ENCODE measurements at regions not wholly inside any gene's neighbourhood (a gene's known extent, or its start where the extent isn't known, plus 50 kb on each side); places are given as distances from the start of the nearest gene placed in this dataset.
A peak's percentile ranks its signal among the peaks of the same experiment; 100 is the strongest.

GRCh38 chr13:89052699-89053098, 1381.5 kb downstream of the SLITRK5 start:
- no peak overlapping the region for H3K4me2 ChIP-seq (ENCODE audit: low read depth, low read length, poor library complexity, severe bottlenecking)
- H3K27ac ChIP-seq (ENCODE audit: low read length) = no peak overlapping the region
- H3K9me3 ChIP-seq (ENCODE audit: low read length) = peaks cover 3% of the 10 kb centered on the region; the same call in 1 of the 2 replicates
- no peak for DNase-seq
- no peak overlapping the region for H3K9ac ChIP-seq (ENCODE audit: low read length)
- H3K36me3 ChIP-seq (ENCODE audit: insufficient read depth, low read length) = no peaks in the 10 kb centered on the region
- H3K9me2 ChIP-seq (replicated peaks; ENCODE audit: insufficient read depth, low read length) = no peaks in the 10 kb centered on the region
- H4K20me1 ChIP-seq (ENCODE audit: insufficient read depth, low read depth, low read length) = no peaks in the 10 kb centered on the region
- no peaks in the 10 kb centered on the region for H3K27me3 ChIP-seq (ENCODE audit: low read length)
- H3K4me3 ChIP-seq (ENCODE audit: low read length) = no peak overlapping the region
- H3K4me1 ChIP-seq (ENCODE audit: low read length) = no peaks in the 10 kb centered on the region
- peak overlapping the region; percentile 74; the same call in 1 of the 2 replicates for H2AFZ ChIP-seq (ENCODE audit: low read length)
- no peaks in the 10 kb centered on the region for H3K79me2 ChIP-seq (ENCODE audit: low read length)

- no peak for DNase-seq
- no peaks in the 10 kb centered on the region for H4K20me1 ChIP-seq (ENCODE audit: insufficient read depth, low read depth, low read length)
- no peaks in the 10 kb centered on the region for H3K27me3 ChIP-seq (ENCODE audit: low read length)
Measured at GRCh38 chr13:89053418-89053817, 1382.2 kb downstream of the SLITRK5 start.

GRCh38 chr13:89057274-89057673, 1386.1 kb downstream of the SLITRK5 start:
- Histone ChIP-seq H4K20me1 (ENCODE audit: insufficient read depth, low read depth, low read length) (no peaks in the 10 kb centered on the region), H3K27me3 (ENCODE audit: low read length) (no peaks in the 10 kb centered on the region), H3K79me2 (ENCODE audit: low read length) (no peaks in the 10 kb centered on the region), H3K4me1 (ENCODE audit: low read length) (no peaks in the 10 kb centered on the region), H3K4me3 (ENCODE audit: low read length) (no peak overlapping the region), H3K9me2 (replicated peaks; ENCODE audit: insufficient read depth, low read length) (no peaks in the 10 kb centered on the region), H3K9me3 (ENCODE audit: low read length) (peaks cover 3% of the 10 kb centered on the region; the same call in 1 of the 2 replicates), H3K4me2 (ENCODE audit: low read depth, low read length, poor library complexity, severe bottlenecking) (no peak overlapping the region), H3K9ac (ENCODE audit: low read length) (no peak overlapping the region), H2AFZ (ENCODE audit: low read length) (peak overlapping the region; percentile 22; the same call in 1 of the 2 replicates), H3K27ac (ENCODE audit: low read length) (no peak overlapping the region), H3K36me3 (ENCODE audit: insufficient read depth, low read length) (no peaks in the 10 kb centered on the region)
- DNase-seq = no peak

More at GRCh38 chr13:89053418-89053817, 1382.2 kb downstream of the SLITRK5 start:
- H3K9me2 ChIP-seq (replicated peaks; ENCODE audit: insufficient read depth, low read length) = no peaks in the 10 kb centered on the region
- H3K4me3 ChIP-seq (ENCODE audit: low read length) = no peak overlapping the region
- H3K9me3 ChIP-seq (ENCODE audit: low read length) = peaks cover 3% of the 10 kb centered on the region; the same call in 1 of the 2 replicates
- no peak overlapping the region for H2AFZ ChIP-seq (ENCODE audit: low read length)
- no peaks in the 10 kb centered on the region for H3K4me1 ChIP-seq (ENCODE audit: low read length)
- H3K27ac ChIP-seq (ENCODE audit: low read length) = no peak overlapping the region
- H3K79me2 ChIP-seq (ENCODE audit: low read length) = no peaks in the 10 kb centered on the region
- no peak overlapping the region for H3K9ac ChIP-seq (ENCODE audit: low read length)
- no peak overlapping the region for H3K4me2 ChIP-seq (ENCODE audit: low read depth, low read length, poor library complexity, severe bottlenecking)
- H3K36me3 ChIP-seq (ENCODE audit: insufficient read depth, low read length) = no peaks in the 10 kb centered on the region

GRCh38 chr13:89057862-89058261, 1386.7 kb downstream of the SLITRK5 start:
- no peak for DNase-seq
- H3K4me3 ChIP-seq (ENCODE audit: low read length) = no peak overlapping the region
- H3K9me3 ChIP-seq (ENCODE audit: low read length) = peaks cover 3% of the 10 kb centered on the region; the same call in 1 of the 2 replicates
- no peaks in the 10 kb centered on the region for H3K27me3 ChIP-seq (ENCODE audit: low read length)
- no peak overlapping the region for H3K4me2 ChIP-seq (ENCODE audit: low read depth, low read length, poor library complexity, severe bottlenecking)
- no peaks in the 10 kb centered on the region for H3K36me3 ChIP-seq (ENCODE audit: insufficient read depth, low read length)
- H3K9ac ChIP-seq (ENCODE audit: low read length) = no peak overlapping the region
- H3K27ac ChIP-seq (ENCODE audit: low read length) = no peak overlapping the region
- H3K4me1 ChIP-seq (ENCODE audit: low read length) = no peaks in the 10 kb centered on the region
- peak overlapping the region; percentile 61 for H2AFZ ChIP-seq (ENCODE audit: low read length)
- H3K9me2 ChIP-seq (replicated peaks; ENCODE audit: insufficient read depth, low read length) = no peaks in the 10 kb centered on the region
- H4K20me1 ChIP-seq (ENCODE audit: insufficient read depth, low read depth, low read length) = no peaks in the 10 kb centered on the region
- H3K79me2 ChIP-seq (ENCODE audit: low read length) = no peaks in the 10 kb centered on the region

- no peak overlapping the region for H3K27ac ChIP-seq (ENCODE audit: low read length)
- no peak overlapping the region for H3K4me2 ChIP-seq (ENCODE audit: low read depth, low read length, poor library complexity, severe bottlenecking)
- H3K9me2 ChIP-seq (replicated peaks; ENCODE audit: insufficient read depth, low read length) = no peaks in the 10 kb centered on the region
- no peaks in the 10 kb centered on the region for H3K79me2 ChIP-seq (ENCODE audit: low read length)
- H3K4me3 ChIP-seq (ENCODE audit: low read length) = no peak overlapping the region
- H3K4me1 ChIP-seq (ENCODE audit: low read length) = no peaks in the 10 kb centered on the region
- no peak overlapping the region for H3K9ac ChIP-seq (ENCODE audit: low read length)
- H2AFZ ChIP-seq (ENCODE audit: low read length) = peak overlapping the region; percentile 72
- no peaks in the 10 kb centered on the region; the same call in 1 of the 2 replicates for H3K9me3 ChIP-seq (ENCODE audit: low read length)
- no peak for DNase-seq
- H3K36me3 ChIP-seq (ENCODE audit: insufficient read depth, low read length) = no peaks in the 10 kb centered on the region
- H4K20me1 ChIP-seq (ENCODE audit: insufficient read depth, low read depth, low read length) = no peaks in the 10 kb centered on the region
- H3K27me3 ChIP-seq (ENCODE audit: low read length) = no peaks in the 10 kb centered on the region
Measured at GRCh38 chr13:89061821-89062220, 1390.7 kb downstream of the SLITRK5 start.

- Histone ChIP-seq H2AFZ (ENCODE audit: low read length) (peak overlapping the region; percentile 45), H3K36me3 (ENCODE audit: insufficient read depth, low read length) (no peaks in the 10 kb centered on the region), H3K79me2 (ENCODE audit: low read length) (no peaks in the 10 kb centered on the region), H3K4me3 (ENCODE audit: low read length) (no peak overlapping the region), H3K9me2 (replicated peaks; ENCODE audit: insufficient read depth, low read length) (no peaks in the 10 kb centered on the region), H3K4me1 (ENCODE audit: low read length) (no peaks in the 10 kb centered on the region), H3K27me3 (ENCODE audit: low read length) (no peaks in the 10 kb centered on the region), H3K9ac (ENCODE audit: low read length) (no peak overlapping the region), H3K9me3 (ENCODE audit: low read length) (no peaks in the 10 kb centered on the region; the same call in 1 of the 2 replicates), H3K27ac (ENCODE audit: low read length) (no peak overlapping the region), H3K4me2 (ENCODE audit: low read depth, low read length, poor library complexity, severe bottlenecking) (no peak overlapping the region), H4K20me1 (ENCODE audit: insufficient read depth, low read depth, low read length) (no peaks in the 10 kb centered on the region)
- DNase-seq = peak; percentile 89
Measured at GRCh38 chr13:89066868-89067466, 1395.8 kb downstream of the SLITRK5 start.

GRCh38 chr13:89072979-89073378, 1401.8 kb downstream of the SLITRK5 start:
- Histone ChIP-seq H3K9ac (ENCODE audit: low read length) (no peak overlapping the region), H3K4me2 (ENCODE audit: low read depth, low read length, poor library complexity, severe bottlenecking) (no peak overlapping the region), H2AFZ (ENCODE audit: low read length) (peak overlapping the region; percentile 8; the same call in 1 of the 2 replicates), H3K9me3 (ENCODE audit: low read length) (no peaks in the 10 kb centered on the region), H3K27me3 (ENCODE audit: low read length) (no peaks in the 10 kb centered on the region), H3K79me2 (ENCODE audit: low read length) (no peaks in the 10 kb centered on the region), H3K36me3 (ENCODE audit: insufficient read depth, low read length) (no peaks in the 10 kb centered on the region), H3K27ac (ENCODE audit: low read length) (no peak overlapping the region), H3K4me3 (ENCODE audit: low read length) (no peak overlapping the region), H4K20me1 (ENCODE audit: insufficient read depth, low read depth, low read length) (no peaks in the 10 kb centered on the region), H3K4me1 (ENCODE audit: low read length) (no peaks in the 10 kb centered on the region), H3K9me2 (replicated peaks; ENCODE audit: insufficient read depth, low read length) (no peaks in the 10 kb centered on the region)
- no peak for DNase-seq

- Histone ChIP-seq H3K27me3 (ENCODE audit: low read length) (no peaks in the 10 kb centered on the region), H3K9ac (ENCODE audit: low read length) (no peak overlapping the region), H3K36me3 (ENCODE audit: insufficient read depth, low read length) (no peaks in the 10 kb centered on the region), H3K4me3 (ENCODE audit: low read length) (no peak overlapping the region), H3K9me2 (replicated peaks; ENCODE audit: insufficient read depth, low read length) (no peaks in the 10 kb centered on the region), H3K9me3 (ENCODE audit: low read length) (no peaks in the 10 kb centered on the region), H3K4me2 (ENCODE audit: low read depth, low read length, poor library complexity, severe bottlenecking) (no peak overlapping the region), H3K4me1 (ENCODE audit: low read length) (no peaks in the 10 kb centered on the region), H3K79me2 (ENCODE audit: low read length) (no peaks in the 10 kb centered on the region), H2AFZ (ENCODE audit: low read length) (no peak overlapping the region), H4K20me1 (ENCODE audit: insufficient read depth, low read depth, low read length) (no peaks in the 10 kb centered on the region), H3K27ac (ENCODE audit: low read length) (no peak overlapping the region)
- DNase-seq = no peak
Measured at GRCh38 chr13:89076622-89077021, 1405.5 kb downstream of the SLITRK5 start.
